Activated effector memory CD4-positive, alpha-beta T cell treated with anti-CD3 and anti-CD28 coated beads, Interleukin-2, amount 50 U/mL, for 16 hours (primary cell): ENCODE measurements at regions not wholly inside any gene's neighbourhood (a gene's known extent, or its start where the extent isn't known, plus 50 kb on each side); places are given as distances from the start of the nearest gene placed in this dataset.
"Not testable (repeated sequence)": the region's sequence is repeated elsewhere in the genome, so short reads cannot be mapped to it uniquely, and the experiment has no call there.

Experiments
- DNase-seq: peaks from one replicate; pipeline ENCODE4 v3.0.0-alpha.2; 2020

GRCh38 chr11:21727102-21727501, 465.8 kb upstream of the ANO5 start:
- DNase-seq, result no peak

- no peak for DNase-seq
These were observed 456.5 kb upstream of the ANO5 start for GRCh38 chr11:21736404-21736803.

GRCh38 chr11:21752475-21753243, 440.2 kb upstream of the ANO5 start:
- DNase-seq, result peak; percentile 60

GRCh38 chr11:21753244-21753767, 439.6 kb upstream of the ANO5 start:
- not testable (repeated sequence) for DNase-seq

GRCh38 chr11:21761000-21761399, 431.9 kb upstream of the ANO5 start:
- no peak for DNase-seq

- no peak for DNase-seq
These were observed 424.5 kb upstream of the ANO5 start for GRCh38 chr11:21768388-21768787.

GRCh38 chr11:21769188-21769587, 423.7 kb upstream of the ANO5 start:
- DNase-seq, result no peak

GRCh38 chr11:21771097-21771496, 421.8 kb upstream of the ANO5 start:
- no peak for DNase-seq

GRCh38 chr11:21774212-21774611, 418.7 kb upstream of the ANO5 start:
- no peak for DNase-seq

- DNase-seq, result no peak
These were observed 417.0 kb upstream of the ANO5 start for GRCh38 chr11:21775911-21776310.

GRCh38 chr11:21783954-21784353, 408.9 kb upstream of the ANO5 start:
- no peak for DNase-seq

GRCh38 chr11:21785351-21785750, 407.5 kb upstream of the ANO5 start:
- no peak for DNase-seq

- no peak for DNase-seq
These were observed 398.6 kb upstream of the ANO5 start for GRCh38 chr11:21794306-21794705.

GRCh38 chr11:21798216-21798615, 394.7 kb upstream of the ANO5 start:
- no peak for DNase-seq

GRCh38 chr11:21804523-21804922, 388.4 kb upstream of the ANO5 start:
- DNase-seq, result not testable (repeated sequence)

- DNase-seq, result no peak
These were observed 386.4 kb upstream of the ANO5 start for GRCh38 chr11:21806508-21806907.

GRCh38 chr11:21806947-21807346, 385.9 kb upstream of the ANO5 start:
- no peak for DNase-seq

GRCh38 chr11:21807350-21807749, 385.5 kb upstream of the ANO5 start:
- no peak for DNase-seq

- no peak for DNase-seq
These were observed 382.2 kb upstream of the ANO5 start for GRCh38 chr11:21810650-21811049.

GRCh38 chr11:21811572-21811971, 381.3 kb upstream of the ANO5 start:
- DNase-seq, result no peak

- no peak for DNase-seq
These were observed 378.7 kb upstream of the ANO5 start for GRCh38 chr11:21814169-21814568.

GRCh38 chr11:21817696-21818095, 375.2 kb upstream of the ANO5 start:
- no peak for DNase-seq

- no peak for DNase-seq
These were observed 372.7 kb upstream of the ANO5 start for GRCh38 chr11:21820176-21820575.

- DNase-seq, result no peak
These were observed 367.8 kb upstream of the ANO5 start for GRCh38 chr11:21825127-21825526.

- no peak for DNase-seq
These were observed 354.5 kb upstream of the ANO5 start for GRCh38 chr11:21838427-21838826.
